HG03159 (cell line): ENCODE measurements at regions not wholly inside any gene's neighbourhood (a gene's known extent, or its start where the extent isn't known, plus 50 kb on each side); places are given as distances from the start of the nearest gene placed in this dataset.
"Not testable (repeated sequence)": the region's sequence is repeated elsewhere in the genome, so short reads cannot be mapped to it uniquely, and the experiment has no call there.

Experiments
- ATAC-seq: cut with Tn5 transposase; IDR thresholded peaks from one replicate; pipeline ENCODE4 v1.9.1; 2021; ENCODE audit warnings: mild to moderate bottlenecking, moderate library complexity; ENCODE audit not compliant: unreplicated experiment

DNA sequence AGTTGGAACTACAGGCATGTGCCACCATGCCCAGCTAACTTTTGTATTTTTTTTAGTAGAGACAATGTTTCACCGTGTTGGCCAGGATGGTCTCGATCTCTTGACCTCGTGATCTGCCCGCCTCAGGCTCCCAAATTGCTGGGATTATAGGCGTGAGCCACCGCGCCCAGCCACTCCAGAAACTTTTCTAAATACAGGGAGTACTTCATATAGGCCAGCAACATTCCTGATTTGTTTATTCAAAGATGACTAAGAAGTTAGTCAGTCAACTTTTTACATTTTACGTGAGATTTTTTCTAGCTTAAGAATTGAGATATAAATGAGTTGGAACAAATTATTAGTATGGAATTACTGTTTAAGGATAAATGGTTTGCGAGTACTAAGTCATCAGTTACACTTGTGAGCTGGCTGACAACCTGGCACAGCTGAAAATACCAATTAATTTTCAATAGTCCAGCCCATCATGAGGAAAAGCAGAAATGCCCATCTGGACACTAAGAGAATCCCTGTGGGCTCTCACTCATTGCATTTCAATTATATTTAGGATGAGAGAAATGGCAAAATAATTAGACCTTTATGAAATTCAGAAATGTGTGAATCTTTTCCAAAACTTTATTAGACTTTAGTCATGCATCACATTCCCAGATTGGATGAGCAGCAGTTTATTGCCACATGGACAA lies 430.8 kb upstream of the SPATA31A3 start:
- not testable (repeated sequence) for ATAC-seq

DNA sequence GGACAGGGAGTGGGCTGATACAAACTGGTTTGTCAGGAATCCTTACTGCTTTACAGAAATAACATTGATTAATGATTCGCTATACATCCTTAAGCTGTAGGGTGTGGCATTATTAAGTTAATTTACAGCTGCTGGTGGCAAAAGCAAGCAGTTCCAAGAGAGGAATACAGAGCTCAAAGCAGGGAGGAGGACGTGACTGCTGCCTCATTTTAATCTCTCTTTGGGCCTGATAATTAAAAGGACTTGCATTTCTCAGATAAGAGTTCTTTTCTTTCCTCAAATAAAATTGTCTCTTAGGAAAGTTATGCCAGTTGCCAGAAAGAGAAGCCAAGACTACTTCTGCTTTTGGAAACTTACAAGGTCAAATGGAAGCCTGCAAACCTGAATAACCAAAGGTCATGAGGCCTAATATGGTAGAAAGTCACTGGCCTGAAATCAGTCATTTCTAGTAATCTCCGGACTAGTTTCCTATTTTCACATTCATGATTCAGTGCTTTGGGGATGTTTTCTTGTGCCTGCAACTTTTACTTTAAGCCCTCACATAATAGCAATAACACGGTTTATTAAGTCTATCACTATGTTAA lies 426.2 kb upstream of the SPATA31A3 start:
- not testable (repeated sequence) for ATAC-seq

- not testable (repeated sequence) for ATAC-seq
These were observed 425.1 kb upstream of the SPATA31A3 start for GRCh38 chr9:67417341-67417983.

GRCh38 chr9:67416639-67417038 lies 424.3 kb upstream of the SPATA31A3 start:
- ATAC-seq: not testable (repeated sequence)

DNA sequence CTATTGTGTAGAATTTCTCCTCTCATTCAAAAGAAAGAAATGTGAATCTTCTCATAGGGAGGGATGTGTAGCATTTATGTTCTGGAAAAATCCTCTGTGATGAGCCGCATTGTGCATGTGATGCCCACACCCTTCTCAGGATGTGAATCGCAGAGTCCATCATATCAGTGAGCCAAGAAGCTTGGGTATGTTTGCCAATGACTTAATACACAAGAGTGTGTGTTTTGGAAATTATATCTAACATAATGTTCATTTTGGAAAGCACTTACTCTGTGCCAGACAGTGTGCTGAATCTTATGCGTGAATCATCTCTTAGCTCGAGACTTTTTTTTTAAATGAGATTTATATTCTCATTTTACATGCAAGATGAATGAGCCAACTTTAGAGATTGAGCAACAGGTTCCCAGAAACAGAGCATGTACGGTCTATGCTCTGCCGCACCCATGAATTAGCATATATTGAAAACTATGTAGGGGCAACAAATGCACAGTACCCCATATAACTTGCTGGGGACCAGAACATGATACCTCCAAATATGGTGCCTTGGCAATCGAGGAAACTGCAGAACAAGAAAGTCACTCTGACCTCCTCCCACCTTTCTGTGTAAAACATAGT lies 418.4 kb upstream of the SPATA31A3 start:
- ATAC-seq: not testable (repeated sequence)

- ATAC-seq: not testable (repeated sequence)
These were observed 411.4 kb upstream of the SPATA31A3 start for GRCh38 chr9:67403739-67404138.

GRCh38 chr9:67397731-67398130 lies 405.4 kb upstream of the SPATA31A3 start:
- not testable (repeated sequence) for ATAC-seq

GRCh38 chr9:67394782-67395181 lies 402.4 kb upstream of the SPATA31A3 start:
- ATAC-seq: not testable (repeated sequence)

- not testable (repeated sequence) for ATAC-seq
These were observed 401.7 kb upstream of the SPATA31A3 start for GRCh38 chr9:67394038-67394437.

- ATAC-seq: not testable (repeated sequence)
These were observed 377.3 kb upstream of the SPATA31A3 start for GRCh38 chr9:67369664-67370063.

GRCh38 chr9:67362325-67362724 lies 370.0 kb upstream of the SPATA31A3 start:
- not testable (repeated sequence) for ATAC-seq

GRCh38 chr9:67353961-67354360 lies 361.6 kb upstream of the SPATA31A3 start:
- not testable (repeated sequence) for ATAC-seq

DNA sequence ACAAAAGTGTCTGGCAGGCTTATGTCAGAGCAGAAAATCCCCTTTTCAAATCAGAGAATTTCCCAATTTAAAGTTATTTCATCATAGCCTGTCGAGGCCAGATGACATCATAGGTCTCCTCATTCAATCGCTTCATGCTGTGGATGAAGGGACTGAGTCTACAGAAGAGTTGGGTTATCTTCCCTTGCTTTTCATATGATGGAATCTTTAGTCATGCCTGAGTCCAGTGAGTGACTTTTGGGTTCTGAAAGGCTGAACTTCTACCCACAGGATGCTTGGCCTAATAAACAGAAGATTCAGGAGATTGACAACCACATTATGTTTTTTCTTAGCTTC lies 357.0 kb upstream of the SPATA31A3 start:
- not testable (repeated sequence) for ATAC-seq

GRCh38 chr9:67348562-67349423 lies 356.4 kb upstream of the SPATA31A3 start:
- not testable (repeated sequence) for ATAC-seq

GRCh38 chr9:67348094-67348493 lies 355.7 kb upstream of the SPATA31A3 start:
- ATAC-seq: not testable (repeated sequence)

GRCh38 chr9:67339216-67339615 lies 346.9 kb upstream of the SPATA31A3 start:
- not testable (repeated sequence) for ATAC-seq

GRCh38 chr9:67338201-67338600 lies 345.9 kb upstream of the SPATA31A3 start:
- not testable (repeated sequence) for ATAC-seq

DNA sequence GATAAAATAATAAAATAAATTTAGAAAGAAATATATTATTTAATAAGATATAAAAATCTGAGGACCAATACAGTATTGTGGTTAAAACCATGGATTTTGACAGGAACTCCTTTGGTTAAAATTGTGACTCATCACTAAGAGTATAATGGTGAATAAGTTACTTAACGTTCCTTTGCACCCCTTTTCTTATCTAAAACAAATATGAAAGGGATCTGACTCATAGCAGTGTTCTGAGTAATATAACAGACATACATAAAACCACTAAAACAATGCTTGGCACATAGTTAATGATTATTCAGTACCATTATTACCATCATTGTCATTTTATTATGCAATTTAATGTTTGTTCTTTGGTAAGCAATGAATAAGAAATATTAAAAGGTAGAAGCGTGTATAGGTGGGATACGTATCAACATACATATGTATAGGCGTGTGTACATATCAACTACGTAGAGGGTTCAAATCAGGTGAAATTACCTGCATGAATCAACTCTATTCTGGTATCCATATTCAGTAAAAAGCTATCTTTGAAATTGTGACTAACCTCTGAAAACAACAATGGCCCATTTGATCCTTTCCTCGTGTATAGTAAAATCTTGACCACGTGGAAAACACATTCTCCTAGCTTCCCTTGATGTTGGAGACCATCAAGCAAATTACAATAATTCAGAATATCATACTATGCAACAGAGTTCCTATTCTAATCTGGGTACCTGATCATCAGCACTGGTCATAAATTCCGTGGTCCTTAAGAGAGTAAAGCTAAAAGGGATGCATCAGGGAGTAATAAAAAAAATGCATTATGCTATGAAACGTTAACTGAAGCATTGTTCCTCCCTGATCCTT lies 342.6 kb upstream of the SPATA31A3 start:
- ATAC-seq: peak; percentile 58

DNA sequence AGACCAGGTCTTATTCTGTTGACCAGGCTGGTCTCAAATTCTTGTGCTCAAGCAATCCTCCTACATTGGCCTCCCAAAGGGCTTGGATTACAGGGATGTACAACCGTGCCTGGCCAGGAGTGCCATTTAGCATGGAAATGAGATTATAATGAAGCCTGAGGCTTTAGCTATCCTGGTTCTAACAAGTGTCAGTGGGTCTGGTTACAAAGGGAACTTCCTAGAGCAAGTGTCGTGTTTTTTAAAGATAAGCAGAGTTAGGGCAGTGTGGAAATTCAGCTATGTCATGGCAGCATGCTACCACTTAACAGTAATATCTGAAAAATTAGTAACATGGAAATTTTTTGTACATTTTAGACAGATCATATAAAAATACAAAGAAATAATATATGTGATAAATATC lies 339.3 kb upstream of the SPATA31A3 start:
- not testable (repeated sequence) for ATAC-seq

- ATAC-seq: not testable (repeated sequence)
These were observed 321.1 kb upstream of the SPATA31A3 start for GRCh38 chr9:67313409-67313808.
